ENCODE measurements at regions not wholly inside any gene's neighbourhood (a gene's known extent, or its start where the extent isn't known, plus 50 kb on each side); places are given as distances from the start of the nearest gene placed in this dataset.

DNA sequence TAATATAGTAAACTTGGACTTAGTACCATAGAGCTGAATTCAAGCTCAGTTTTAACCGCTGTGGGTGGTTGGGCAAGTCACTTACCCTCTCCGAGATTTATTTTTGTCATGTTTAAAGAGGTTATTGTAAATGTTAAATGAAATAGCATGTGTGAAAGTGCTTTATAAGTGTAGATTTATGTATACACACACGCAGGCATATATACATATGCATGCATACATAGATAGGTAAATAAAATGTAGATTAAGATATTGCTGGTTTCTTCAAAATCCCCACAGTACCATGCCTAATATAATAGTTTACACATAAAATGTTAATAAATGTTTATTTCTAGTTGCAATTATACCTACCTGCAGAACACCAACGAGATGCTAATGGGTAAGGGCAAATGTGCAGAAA, 164.5 kb upstream of the EGFLAM start:
- Histone ChIP-seq H2BK15ac (ENCODE audit: low read depth, low read length) (no peak overlapping the region), H4K91ac (ENCODE audit: insufficient read depth, low read depth, low read length) (no peak overlapping the region), H2BK120ac (ENCODE audit: low read depth, low read length) (no peak overlapping the region), H3K36me3 (ENCODE audit: control insufficient read depth, insufficient read depth, low read length) (no peaks in the 10 kb centered on the region), H2BK20ac (ENCODE audit: low read depth, low read length) (no peak overlapping the region), H3K18ac (ENCODE audit: low read depth, low read length) (no peak overlapping the region), H2AK9ac (replicated peaks; ENCODE audit: low read depth, low read length, poor library complexity) (no peak overlapping the region), H3K23ac (ENCODE audit: low read depth, low read length) (no peak overlapping the region), H3K27ac (ENCODE audit: insufficient read depth, low read length) (no peak overlapping the region), H3K9ac (ENCODE audit: low read depth, low read length) (no peak overlapping the region), H4K8ac (ENCODE audit: low read depth in 2 of 2, low read length in 2 of 2) (no peak overlapping the region), H2BK5ac (ENCODE audit: low read depth, low read length, poor library complexity, severe bottlenecking) (no peak overlapping the region), H3K14ac (replicated peaks; ENCODE audit: low read depth, low read length) (no peak overlapping the region), H2AK5ac (ENCODE audit: low read depth, low read length) (no peak overlapping the region), H3K9me1 (ENCODE audit: insufficient read depth, low read length) (no peaks in the 10 kb centered on the region), H4K5ac (ENCODE audit: low read depth, low read length) (no peak overlapping the region), H3K4ac (ENCODE audit: low read depth, low read length) (no peak overlapping the region), H4K20me1 (ENCODE audit: insufficient read depth, low read length) (no peaks in the 10 kb centered on the region), H3K4me2 (ENCODE audit: low read depth, low read length) (no peak overlapping the region), H3K9me3 (ENCODE audit: control insufficient read depth, insufficient read depth, low read length) (no peaks in the 10 kb centered on the region), H3K27me3 (ENCODE audit: control insufficient read depth, insufficient read depth, low read length) (peaks cover 7% of the 10 kb centered on the region), H2AFZ (replicated peaks; ENCODE audit: low read length, poor library complexity) (no peak overlapping the region), H3K79me1 (ENCODE audit: low read depth in 1 of 2, low read length in 2 of 2) (no peaks in the 10 kb centered on the region), H3K4me3 (ENCODE audit: insufficient read depth, low read depth, low read length) (no peak overlapping the region), H3K56ac (ENCODE audit: extremely low read depth, insufficient read depth, low read length) (no peak overlapping the region), H3K4me1 (ENCODE audit: control insufficient read depth, insufficient read depth, low read length) (no peaks in the 10 kb centered on the region)
- TF ChIP-seq CHD1 (IDR thresholded peaks at IDR 0.05; ENCODE audit: low read depth, low read length), result no peak
- no peak for TF ChIP-seq CEBPB (IDR thresholded peaks at IDR 0.05; ENCODE audit: low read depth, low read length)
- TF ChIP-seq USF2 (IDR thresholded peaks at IDR 0.05; ENCODE audit: low read depth, low read length), result no peak
- no peak for TF ChIP-seq SMC3 (IDR thresholded peaks at IDR 0.05; ENCODE audit: low read depth, low read length)
- TF ChIP-seq FOS (IDR thresholded peaks at IDR 0.05; ENCODE audit: low read depth, low read length), result no peak
- TF ChIP-seq, protein P1, sequence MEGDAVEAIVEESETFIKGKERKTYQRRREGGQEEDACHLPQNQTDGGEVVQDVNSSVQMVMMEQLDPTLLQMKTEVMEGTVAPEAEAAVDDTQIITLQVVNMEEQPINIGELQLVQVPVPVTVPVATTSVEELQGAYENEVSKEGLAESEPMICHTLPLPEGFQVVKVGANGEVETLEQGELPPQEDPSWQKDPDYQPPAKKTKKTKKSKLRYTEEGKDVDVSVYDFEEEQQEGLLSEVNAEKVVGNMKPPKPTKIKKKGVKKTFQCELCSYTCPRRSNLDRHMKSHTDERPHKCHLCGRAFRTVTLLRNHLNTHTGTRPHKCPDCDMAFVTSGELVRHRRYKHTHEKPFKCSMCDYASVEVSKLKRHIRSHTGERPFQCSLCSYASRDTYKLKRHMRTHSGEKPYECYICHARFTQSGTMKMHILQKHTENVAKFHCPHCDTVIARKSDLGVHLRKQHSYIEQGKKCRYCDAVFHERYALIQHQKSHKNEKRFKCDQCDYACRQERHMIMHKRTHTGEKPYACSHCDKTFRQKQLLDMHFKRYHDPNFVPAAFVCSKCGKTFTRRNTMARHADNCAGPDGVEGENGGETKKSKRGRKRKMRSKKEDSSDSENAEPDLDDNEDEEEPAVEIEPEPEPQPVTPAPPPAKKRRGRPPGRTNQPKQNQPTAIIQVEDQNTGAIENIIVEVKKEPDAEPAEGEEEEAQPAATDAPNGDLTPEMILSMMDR (conservative IDR thresholded peaks at IDR 0.05; ENCODE audit: low read depth, low read length), result no peak
- no peak for TF ChIP-seq MAFK (IDR thresholded peaks at IDR 0.05; ENCODE audit: low read depth, low read length)
- TF ChIP-seq NFE2L2 (IDR thresholded peaks at IDR 0.05; ENCODE audit: low read depth, low read length), result no peak
- no peak for TF ChIP-seq MXI1 (IDR thresholded peaks at IDR 0.05; ENCODE audit: borderline replicate concordance, low read depth, low read length)
- TF ChIP-seq, protein P2, sequence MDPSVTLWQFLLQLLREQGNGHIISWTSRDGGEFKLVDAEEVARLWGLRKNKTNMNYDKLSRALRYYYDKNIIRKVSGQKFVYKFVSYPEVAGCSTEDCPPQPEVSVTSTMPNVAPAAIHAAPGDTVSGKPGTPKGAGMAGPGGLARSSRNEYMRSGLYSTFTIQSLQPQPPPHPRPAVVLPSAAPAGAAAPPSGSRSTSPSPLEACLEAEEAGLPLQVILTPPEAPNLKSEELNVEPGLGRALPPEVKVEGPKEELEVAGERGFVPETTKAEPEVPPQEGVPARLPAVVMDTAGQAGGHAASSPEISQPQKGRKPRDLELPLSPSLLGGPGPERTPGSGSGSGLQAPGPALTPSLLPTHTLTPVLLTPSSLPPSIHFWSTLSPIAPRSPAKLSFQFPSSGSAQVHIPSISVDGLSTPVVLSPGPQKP (IDR thresholded peaks at IDR 0.05; ENCODE audit: borderline replicate concordance, low read depth, low read length), result no peak
- no peak for TF ChIP-seq RFX5 (IDR thresholded peaks at IDR 0.05; ENCODE audit: low read depth, low read length)
- TF ChIP-seq RCOR1 (IDR thresholded peaks at IDR 0.05; ENCODE audit: insufficient replicate concordance, low read length), result no peak
- TF ChIP-seq RAD21 (IDR thresholded peaks at IDR 0.05; ENCODE audit: low read length), result no peak
- TF ChIP-seq MAZ (IDR thresholded peaks at IDR 0.05; ENCODE audit: borderline replicate concordance, low read depth, low read length), result no peak
- TF ChIP-seq POLR2A (IDR thresholded peaks at IDR 0.05; ENCODE audit: low read depth, low read length), result no peak
- TF ChIP-seq BHLHE40 (IDR thresholded peaks at IDR 0.05; ENCODE audit: low read depth, low read length), result no peak
- POLR2A ChIA-PET (ENCODE audit: unreplicated experiment), result no interaction called here
- in situ Hi-C loops (cut with MboI; ENCODE audit: low sequenced_read_pairs) (no loop called here), dilution Hi-C loops (cut with HindIII; ENCODE audit: low sequenced_read_pairs, unreplicated experiment) (no loop called here), intact Hi-C loops (cut with micrococcal nuclease) (no loop called here)
- WGBS, 2 experiments (ENCODE audit: extremely low coverage in 2 of 2, insufficient read length in 1 of 2), result 40% methylated on average over 1 of the region's 4 CpGs; no CpG with 5 or more reads in 1 of the 2 experiments
- BruUV-seq (replicated peaks), result no TSS peak
- ATAC-seq (ENCODE audit: low read depth), result no peak
- no peak for DNase-seq
- CTCF ChIA-PET, result interaction anchor here (0.6 to 1.5 kb wide), 3 partner anchors 10 to 100 kb away, joined by 3 read pairs; no protein-coding TSS in a partner anchor
